D341Med (cell line): ENCODE measurements at regions not wholly inside any gene's neighbourhood (a gene's known extent, or its start where the extent isn't known, plus 50 kb on each side); places are given as distances from the start of the nearest gene placed in this dataset.
A peak's percentile ranks its signal among the peaks of the same experiment; 100 is the strongest.
"Not testable (repeated sequence)": the region's sequence is repeated elsewhere in the genome, so short reads cannot be mapped to it uniquely, and the experiment has no call there.

Experiments
- DNase-seq: peaks from one replicate; pipeline ENCODE4 v3.0.0; 2012; ENCODE audit warnings: low spot score

- no peak for DNase-seq
These were observed 279.4 kb downstream of the FAT4 start for GRCh38 chr4:125594056-125594602.

- not testable (repeated sequence) for DNase-seq
These were observed 291.2 kb downstream of the FAT4 start for GRCh38 chr4:125605926-125606325.

GRCh38 chr4:125620066-125620860 is 305.5 kb downstream of the FAT4 start:
- DNase-seq, result no peak

GRCh38 chr4:125624951-125625350 is 310.2 kb downstream of the FAT4 start:
- DNase-seq, result no peak

- peak; percentile 24 for DNase-seq
These were observed 312.2 kb downstream of the FAT4 start for GRCh38 chr4:125626946-125627345.

GRCh38 chr4:125639182-125639621 is 324.4 kb downstream of the FAT4 start:
- no peak for DNase-seq

GRCh38 chr4:125641611-125642010 is 326.9 kb downstream of the FAT4 start:
- no peak for DNase-seq

- peak; percentile 39 for DNase-seq
These were observed 327.9 kb downstream of the FAT4 start for GRCh38 chr4:125642645-125643044.

GRCh38 chr4:125649452-125649851 is 334.7 kb downstream of the FAT4 start:
- DNase-seq, result no peak

GRCh38 chr4:125650557-125650956 is 335.8 kb downstream of the FAT4 start:
- DNase-seq, result no peak

GRCh38 chr4:125651707-125652357 is 337.1 kb downstream of the FAT4 start:
- not testable (repeated sequence) for DNase-seq

GRCh38 chr4:125658773-125659172 is 344.0 kb downstream of the FAT4 start:
- no peak for DNase-seq

- DNase-seq, result no peak
These were observed 349.4 kb downstream of the FAT4 start for GRCh38 chr4:125663896-125664767.

- no peak for DNase-seq
These were observed 351.9 kb downstream of the FAT4 start for GRCh38 chr4:125666635-125667034.

GRCh38 chr4:125676156-125676555 is 361.4 kb downstream of the FAT4 start:
- no peak for DNase-seq

GRCh38 chr4:125676583-125676982 is 361.8 kb downstream of the FAT4 start:
- DNase-seq, result no peak

- no peak for DNase-seq
These were observed 363.0 kb downstream of the FAT4 start for GRCh38 chr4:125677665-125678307.

GRCh38 chr4:125679989-125680388 is 365.2 kb downstream of the FAT4 start:
- DNase-seq, result no peak

GRCh38 chr4:125681240-125681639 is 366.5 kb downstream of the FAT4 start:
- DNase-seq, result peak; percentile 21

- no peak for DNase-seq
These were observed 368.0 kb downstream of the FAT4 start for GRCh38 chr4:125682730-125683129.

GRCh38 chr4:125688841-125689240 is 374.1 kb downstream of the FAT4 start:
- no peak for DNase-seq

GRCh38 chr4:125689805-125690204 is 375.1 kb downstream of the FAT4 start:
- DNase-seq, result no peak
